Colonic mucosa (tissue), 4 donors: ENCODE measurements at regions not wholly inside any gene's neighbourhood (a gene's known extent, or its start where the extent isn't known, plus 50 kb on each side); places are given as distances from the start of the nearest gene placed in this dataset.

Source experiments
- DNase-seq: peaks from one replicate; pipeline ENCODE4 v3.0.0-alpha.2; 2020
- H3K27ac ChIP-seq: fragments of 200-600 bp; one replicate; pipeline ENCODE4 v1.8.0; 2021
- H3K27me3 ChIP-seq: fragments of 200-600 bp; one replicate; pipeline ENCODE4 v1.8.0; 2021
- H3K36me3 ChIP-seq: fragments of 200-600 bp; one replicate; pipeline ENCODE4 v1.8.0; 2021
- H3K4me1 ChIP-seq: fragments of 200-600 bp; one replicate; pipeline ENCODE4 v1.8.0; 2021; ENCODE audit warnings: mild to moderate bottlenecking
- H3K4me3 ChIP-seq: fragments of 200-600 bp; one replicate; pipeline ENCODE4 v1.8.0; 2021
- H3K9ac ChIP-seq, 2 donors: one replicate each; pipeline ENCODE4 v1.7.0; 2013; ENCODE audit warnings: control low read depth in 2 of 2, low read depth in 2 of 2, low read length in 2 of 2
- H3K9me3 ChIP-seq: fragments of 200-600 bp; one replicate; pipeline ENCODE4 v1.8.0; 2021
- intact Hi-C: fragments of 100-400 bp; cut with DNase I; formaldehyde crosslinking; loops from one replicate; pipeline ENCODE4 v1.14.1; 2022
- TF ChIP-seq, protein P1 (sequence below): fragments of 200-600 bp; IDR thresholded peaks from one replicate; pipeline ENCODE4 v1.8.0; 2022; ENCODE audit warnings: antibody characterized with exemption, mild to moderate bottlenecking
- donor health status: healthy.
- donor health status: DM: no; HTN: no; CAD: no.
- donor health status: DM: no; HTN: no; CAD: no.

DNA sequence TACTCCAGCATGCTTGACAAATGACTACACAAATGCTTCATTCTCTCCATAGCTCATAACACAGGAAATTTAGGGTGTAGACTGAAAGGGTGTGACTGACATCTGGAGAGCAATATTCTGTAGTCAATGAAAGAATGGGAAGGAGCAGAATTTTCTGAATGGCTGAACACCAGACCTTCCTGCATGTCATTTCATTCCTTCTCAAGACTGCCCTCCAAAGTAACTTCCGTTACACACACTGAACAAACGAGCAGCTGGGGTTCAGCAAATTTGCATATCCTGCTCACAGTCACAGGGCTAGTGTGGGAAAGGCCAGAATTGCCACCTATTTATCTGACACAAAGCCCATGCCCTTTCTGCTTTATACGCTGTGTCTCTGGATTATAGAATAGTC, 325.0 kb upstream of the CFAP20DC start:
- DNase-seq: no peak
- no peaks in the 10 kb centered on the region for H3K9me3 ChIP-seq
- no peak overlapping the region for H3K9ac ChIP-seq
- H3K27me3 ChIP-seq: no peaks in the 10 kb centered on the region
- H3K4me3 ChIP-seq: no peak overlapping the region
- no peaks in the 10 kb centered on the region for H3K36me3 ChIP-seq
- H3K27ac ChIP-seq: no peak overlapping the region
- TF ChIP-seq, protein P1, sequence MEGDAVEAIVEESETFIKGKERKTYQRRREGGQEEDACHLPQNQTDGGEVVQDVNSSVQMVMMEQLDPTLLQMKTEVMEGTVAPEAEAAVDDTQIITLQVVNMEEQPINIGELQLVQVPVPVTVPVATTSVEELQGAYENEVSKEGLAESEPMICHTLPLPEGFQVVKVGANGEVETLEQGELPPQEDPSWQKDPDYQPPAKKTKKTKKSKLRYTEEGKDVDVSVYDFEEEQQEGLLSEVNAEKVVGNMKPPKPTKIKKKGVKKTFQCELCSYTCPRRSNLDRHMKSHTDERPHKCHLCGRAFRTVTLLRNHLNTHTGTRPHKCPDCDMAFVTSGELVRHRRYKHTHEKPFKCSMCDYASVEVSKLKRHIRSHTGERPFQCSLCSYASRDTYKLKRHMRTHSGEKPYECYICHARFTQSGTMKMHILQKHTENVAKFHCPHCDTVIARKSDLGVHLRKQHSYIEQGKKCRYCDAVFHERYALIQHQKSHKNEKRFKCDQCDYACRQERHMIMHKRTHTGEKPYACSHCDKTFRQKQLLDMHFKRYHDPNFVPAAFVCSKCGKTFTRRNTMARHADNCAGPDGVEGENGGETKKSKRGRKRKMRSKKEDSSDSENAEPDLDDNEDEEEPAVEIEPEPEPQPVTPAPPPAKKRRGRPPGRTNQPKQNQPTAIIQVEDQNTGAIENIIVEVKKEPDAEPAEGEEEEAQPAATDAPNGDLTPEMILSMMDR: no peak
- H3K4me1 ChIP-seq: no peaks in the 10 kb centered on the region
- intact Hi-C loops: no loop called here

GRCh38 chr3:59374091-59374817, 324.4 kb upstream of the CFAP20DC start:
- DNase-seq: no peak
- TF ChIP-seq, protein P1: no peak
- no peaks in the 10 kb centered on the region for H3K27me3 ChIP-seq
- H3K9me3 ChIP-seq: no peaks in the 10 kb centered on the region
- H3K4me3 ChIP-seq: no peak overlapping the region
- H3K27ac ChIP-seq: no peak overlapping the region
- no peaks in the 10 kb centered on the region for H3K4me1 ChIP-seq
- no peak overlapping the region for H3K9ac ChIP-seq
- intact Hi-C loops: no loop called here
- H3K36me3 ChIP-seq: no peaks in the 10 kb centered on the region

DNA sequence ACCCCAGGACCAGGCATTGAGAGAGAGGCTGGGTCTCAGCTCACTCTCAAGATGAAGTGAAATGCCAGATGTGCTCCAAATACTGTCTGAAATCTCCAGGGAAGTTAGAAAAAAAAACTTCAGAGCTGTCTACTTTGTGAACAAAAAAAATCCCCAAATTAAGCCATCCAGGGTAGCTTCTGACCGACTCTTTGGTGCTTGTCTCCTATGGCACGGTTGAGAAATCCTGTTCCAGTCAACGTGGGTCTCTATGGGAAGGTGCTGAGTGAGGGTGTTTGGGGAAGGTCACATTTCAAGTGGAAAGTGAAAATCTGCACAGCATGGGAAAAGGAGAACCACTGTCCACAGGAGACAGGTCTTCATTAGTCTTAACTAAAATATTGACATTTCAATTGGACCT, 322.5 kb upstream of the CFAP20DC start:
- TF ChIP-seq, protein P1: no peak

DNA sequence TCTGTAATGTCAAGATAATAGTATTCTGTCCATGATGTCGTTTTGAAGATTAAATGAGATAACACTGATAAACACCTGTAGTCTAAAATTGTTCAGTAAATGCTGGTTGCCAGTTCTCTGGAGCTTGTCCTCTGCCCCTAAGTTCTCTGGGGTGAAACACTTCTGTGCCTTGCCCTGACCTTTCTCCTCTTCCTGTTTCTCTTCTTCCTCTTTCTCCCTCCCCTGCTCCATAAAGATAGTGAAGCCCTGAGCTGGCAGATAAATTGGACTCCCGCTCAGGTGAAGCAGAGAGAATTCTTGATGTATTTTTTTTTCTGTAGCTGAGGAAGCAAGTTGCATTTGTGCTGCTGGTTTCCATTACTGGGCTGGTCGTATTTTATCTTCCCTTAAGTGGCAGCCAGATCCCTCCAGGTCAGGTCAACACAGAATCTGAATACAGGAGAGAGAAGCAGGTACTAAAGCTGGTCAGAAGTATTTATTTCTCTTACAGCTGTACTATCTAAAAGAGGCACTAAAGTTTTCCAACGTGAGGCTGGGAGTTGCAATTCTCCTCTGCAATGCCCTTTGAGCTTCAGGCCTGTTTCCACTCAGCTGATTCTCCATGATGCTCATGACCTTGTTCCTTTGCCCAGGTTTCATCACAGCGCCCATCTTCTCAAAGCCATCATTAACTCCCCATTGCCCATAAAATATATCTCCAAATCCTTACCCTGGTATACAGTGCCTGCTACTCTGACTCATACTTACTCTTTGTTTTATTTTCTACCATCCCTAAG, 319.3 kb upstream of the CFAP20DC start:
- H3K9ac ChIP-seq: no peak overlapping the region
- DNase-seq: no peak
- TF ChIP-seq, protein P1: no peak
- no peaks in the 10 kb centered on the region for H3K27me3 ChIP-seq
- intact Hi-C loops: no loop called here
- H3K27ac ChIP-seq: no peak overlapping the region
- H3K4me3 ChIP-seq: no peak overlapping the region
- H3K9me3 ChIP-seq: no peaks in the 10 kb centered on the region
- no peaks in the 10 kb centered on the region for H3K4me1 ChIP-seq
- no peaks in the 10 kb centered on the region for H3K36me3 ChIP-seq

More for the DNA sequence above, 322.5 kb upstream of the CFAP20DC start:
- no peaks in the 10 kb centered on the region for H3K4me1 ChIP-seq
- no peaks in the 10 kb centered on the region for H3K9me3 ChIP-seq
- no peaks in the 10 kb centered on the region for H3K27me3 ChIP-seq
- H3K4me3 ChIP-seq: no peak overlapping the region
- intact Hi-C loops: no loop called here
- H3K27ac ChIP-seq: no peak overlapping the region
- H3K36me3 ChIP-seq: no peaks in the 10 kb centered on the region
- DNase-seq: no peak
- H3K9ac ChIP-seq: no peak overlapping the region

DNA sequence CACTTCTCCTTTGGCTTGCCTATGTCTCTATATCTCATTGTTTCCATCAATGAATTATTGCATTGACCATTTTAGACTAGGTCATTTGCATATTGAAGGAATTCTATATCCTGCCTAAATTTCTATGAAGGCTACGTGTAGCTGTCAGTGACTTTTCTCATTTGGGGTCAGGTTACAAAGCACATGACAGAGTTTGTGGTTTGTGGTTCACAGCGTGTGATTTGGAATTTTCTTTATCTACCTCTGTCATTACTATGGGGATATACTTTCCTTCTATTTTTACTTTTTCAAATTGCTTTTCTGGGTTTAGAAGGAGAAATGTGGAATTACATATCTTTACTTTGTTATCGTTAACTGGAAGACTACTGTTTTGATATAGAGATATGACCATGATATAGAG, 317.3 kb upstream of the CFAP20DC start:
- TF ChIP-seq, protein P1: no peak
- no peaks in the 10 kb centered on the region for H3K4me1 ChIP-seq
- H3K27ac ChIP-seq: no peak overlapping the region
- no peaks in the 10 kb centered on the region for H3K9me3 ChIP-seq
- H3K36me3 ChIP-seq: no peaks in the 10 kb centered on the region
- no peak overlapping the region for H3K9ac ChIP-seq
- no peaks in the 10 kb centered on the region for H3K27me3 ChIP-seq
- intact Hi-C loops: no loop called here
- no peak for DNase-seq
- no peak overlapping the region for H3K4me3 ChIP-seq
